Fibroblast of skin of left biceps (primary cell): ENCODE measurements at regions not wholly inside any gene's neighbourhood (a gene's known extent, or its start where the extent isn't known, plus 50 kb on each side); places are given as distances from the start of the nearest gene placed in this dataset.

ENCODE experiments used
- DNase-seq, 2 experiments: peaks; one replicate each; pipeline ENCODE4 v3.0.0-alpha.2; 2013; ENCODE audit warnings: low read depth in 2 of 2

GRCh38 chr17:56737421-56738161 is 96.1 kb downstream of the C17orf67 start:
- no peak for DNase-seq

GRCh38 chr17:56739376-56739775 is 94.3 kb downstream of the C17orf67 start:
- DNase-seq, result no peak

DNA sequence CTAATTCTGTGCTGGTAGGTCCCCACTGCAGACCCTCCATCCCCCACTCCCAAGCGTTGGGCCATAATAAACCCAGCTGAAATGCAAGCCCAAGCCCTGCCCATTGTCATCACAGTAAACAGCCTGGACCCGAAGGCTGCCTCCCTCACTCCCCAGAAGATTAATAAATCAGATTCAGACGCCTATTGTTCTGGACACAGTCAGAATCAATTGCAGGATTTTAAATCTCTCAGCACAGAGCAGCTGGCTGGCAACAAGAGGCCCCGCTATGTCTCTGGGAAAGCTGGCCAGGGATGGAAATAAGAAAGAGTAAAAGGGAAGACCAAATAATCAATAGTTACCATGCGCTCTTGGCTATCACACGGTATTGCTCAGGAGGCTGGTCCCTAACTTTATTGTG is 93.9 kb downstream of the C17orf67 start:
- DNase-seq, result no peak

GRCh38 chr17:56740481-56740880 is 93.2 kb downstream of the C17orf67 start:
- no peak for DNase-seq
